ENCODE measurements at regions not wholly inside any gene's neighbourhood (a gene's known extent, or its start where the extent isn't known, plus 50 kb on each side); places are given as distances from the start of the nearest gene placed in this dataset.

DNA sequence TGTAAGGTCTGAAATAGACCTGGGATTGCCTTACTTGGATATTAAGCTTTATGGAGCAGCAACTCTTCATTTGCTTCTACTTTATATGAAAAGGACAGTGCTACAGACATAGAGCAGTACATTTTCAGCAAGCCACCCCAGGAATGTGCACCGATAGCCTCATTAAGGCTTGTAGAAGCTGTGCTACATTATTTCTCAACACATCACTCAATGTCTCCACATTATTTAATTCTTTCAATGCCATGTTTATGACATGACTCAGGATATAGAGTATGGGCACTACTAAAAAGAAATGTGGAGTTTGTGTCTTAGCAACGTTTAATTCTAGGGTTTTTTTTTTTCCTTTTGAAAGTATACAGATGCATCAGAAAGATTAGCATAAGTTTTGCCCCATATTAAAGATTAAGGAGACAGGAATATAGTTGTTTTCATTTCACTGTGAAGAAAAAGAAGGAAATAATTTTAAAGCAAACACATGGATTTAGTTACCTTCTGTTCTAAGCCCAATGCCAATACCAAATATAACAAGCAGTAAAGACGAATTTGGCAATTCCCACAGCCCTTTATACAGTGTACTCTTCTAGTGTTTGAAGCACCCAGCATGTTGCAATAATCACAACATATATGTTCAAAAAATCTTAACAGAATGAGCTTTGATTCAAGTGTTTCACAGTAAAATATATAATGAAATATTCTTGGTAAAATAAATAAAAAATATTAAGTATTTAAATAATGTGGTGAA lies 2140.1 kb upstream of the AGA start:
- H3K27me3 Mint-ChIP-seq: no peaks in the 10 kb centered on the region
- peaks cover 0 to 2% (median 0%) of the 10 kb centered on the region in 3 donors for H3K36me3 Mint-ChIP-seq
- no peak overlapping the region for H3K27ac Mint-ChIP-seq
- CTCF ChIA-PET: no interaction called here
- Histone ChIP-seq H3K36me3 (ENCODE audit: insufficient read depth, low read length) (no peaks in the 10 kb centered on the region), H3K4me1 (ENCODE audit: insufficient read depth, low read length) (no peaks in the 10 kb centered on the region), H3K4me3 (ENCODE audit: low read length) (no peak overlapping the region), H3K9me3 (ENCODE audit: low read length) (no peaks in the 10 kb centered on the region), H3K27me3 (ENCODE audit: insufficient read depth, low read length, poor library complexity, severe bottlenecking) (no peaks in the 10 kb centered on the region), H3K27ac (ENCODE audit: low read depth, low read length) (no peak overlapping the region)
- H3K4me1 Mint-ChIP-seq: no peaks in the 10 kb centered on the region
- POLR2A ChIA-PET: no interaction called here
- H3K9me3 Mint-ChIP-seq: peaks cover 2 to 27% (median 6%) of the 10 kb centered on the region in 5 donors
- no peak overlapping the region for H3K4me3 Mint-ChIP-seq
- no peak for DNase-seq

GRCh38 chr4:179583221-179583620 lies 2141.0 kb upstream of the AGA start:
- Mint-ChIP-seq H3K27me3 (no peaks in the 10 kb centered on the region), H3K9me3 (peaks cover 2 to 24% (median 5%) of the 10 kb centered on the region in 5 donors), H3K4me3 (no peak overlapping the region), H3K36me3 (peaks cover 0 to 2% (median 0%) of the 10 kb centered on the region in 3 donors), H3K27ac (no peak overlapping the region), H3K4me1 (no peaks in the 10 kb centered on the region)
- no peak for DNase-seq
- H3K4me1 ChIP-seq (ENCODE audit: insufficient read depth, low read length): no peaks in the 10 kb centered on the region
- ChIA-PET CTCF (no interaction called here), POLR2A (no interaction called here)
- no peaks in the 10 kb centered on the region for H3K36me3 ChIP-seq (ENCODE audit: insufficient read depth, low read length)
- no peaks in the 10 kb centered on the region for H3K9me3 ChIP-seq (ENCODE audit: low read length)
- H3K27me3 ChIP-seq (ENCODE audit: insufficient read depth, low read length, poor library complexity, severe bottlenecking): no peaks in the 10 kb centered on the region
- H3K4me3 ChIP-seq (ENCODE audit: low read length): no peak overlapping the region
- H3K27ac ChIP-seq (ENCODE audit: low read depth, low read length): no peak overlapping the region

DNA sequence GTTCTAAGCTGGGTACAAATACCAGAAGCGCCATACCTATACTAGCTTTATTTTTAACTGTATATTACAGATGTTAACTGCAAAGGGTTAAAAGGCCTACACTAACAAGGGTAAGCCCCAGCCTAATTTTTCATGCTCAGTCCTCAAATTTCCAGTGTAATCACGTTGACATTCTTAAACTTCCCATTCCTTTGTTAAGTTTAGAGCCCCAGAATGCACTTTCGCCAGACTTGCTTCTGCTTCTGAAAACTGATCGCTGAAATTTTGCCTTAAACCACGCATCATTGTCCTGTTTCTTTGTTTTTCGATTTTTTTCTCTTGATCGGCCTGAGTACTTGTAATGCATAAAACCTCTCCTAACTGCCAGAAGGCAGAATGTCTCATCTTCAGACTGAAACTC lies 2141.9 kb upstream of the AGA start:
- Histone ChIP-seq H3K9me3 (ENCODE audit: low read length) (no peaks in the 10 kb centered on the region), H3K4me1 (ENCODE audit: insufficient read depth, low read length) (no peaks in the 10 kb centered on the region), H3K36me3 (ENCODE audit: insufficient read depth, low read length) (no peaks in the 10 kb centered on the region), H3K27ac (ENCODE audit: low read depth, low read length) (no peak overlapping the region), H3K27me3 (ENCODE audit: insufficient read depth, low read length, poor library complexity, severe bottlenecking) (no peaks in the 10 kb centered on the region), H3K4me3 (ENCODE audit: low read length) (no peak overlapping the region)
- Mint-ChIP-seq H3K27ac (no peak overlapping the region), H3K36me3 (peaks cover 0 to 2% (median 0%) of the 10 kb centered on the region in 3 donors), H3K4me1 (no peaks in the 10 kb centered on the region), H3K4me3 (no peak overlapping the region), H3K9me3 (peaks cover 2 to 19% (median 5%) of the 10 kb centered on the region in 5 donors), H3K27me3 (no peaks in the 10 kb centered on the region)
- ChIA-PET CTCF (no interaction called here), POLR2A (no interaction called here)
- DNase-seq: no peak

DNA sequence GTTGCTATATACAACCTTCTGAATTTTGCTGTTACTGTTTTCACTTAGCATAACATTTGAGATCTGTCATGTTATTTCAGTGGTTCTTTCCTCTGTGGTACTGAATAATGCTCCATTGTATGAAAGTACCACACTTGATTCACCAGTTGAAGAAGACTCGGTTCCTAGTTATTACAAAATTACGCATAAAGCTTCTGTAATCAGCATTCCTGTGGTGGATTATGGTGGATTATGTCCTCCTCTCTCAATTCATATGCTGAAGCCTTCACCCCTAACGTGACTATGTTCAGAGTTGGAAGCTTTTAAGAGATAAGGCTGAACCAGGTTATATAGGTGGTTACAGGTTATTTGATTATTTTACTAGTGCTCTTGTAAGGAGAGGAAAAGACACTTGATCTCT lies 2143.5 kb upstream of the AGA start:
- Histone ChIP-seq H3K4me3 (ENCODE audit: low read length) (no peak overlapping the region), H3K9me3 (ENCODE audit: low read length) (no peaks in the 10 kb centered on the region), H3K27ac (ENCODE audit: low read depth, low read length) (no peak overlapping the region), H3K36me3 (ENCODE audit: insufficient read depth, low read length) (no peaks in the 10 kb centered on the region), H3K4me1 (ENCODE audit: insufficient read depth, low read length) (no peaks in the 10 kb centered on the region), H3K27me3 (ENCODE audit: insufficient read depth, low read length, poor library complexity, severe bottlenecking) (no peaks in the 10 kb centered on the region)
- Mint-ChIP-seq H3K27me3 (no peaks in the 10 kb centered on the region), H3K9me3 (peaks cover 2 to 12% (median 4%) of the 10 kb centered on the region in 5 donors), H3K27ac (no peak overlapping the region), H3K4me3 (no peak overlapping the region), H3K4me1 (no peaks in the 10 kb centered on the region), H3K36me3 (no peaks in the 10 kb centered on the region)
- CTCF ChIA-PET: no interaction called here
- no peak for DNase-seq
- POLR2A ChIA-PET: no interaction called here

GRCh38 chr4:179586460-179586859 lies 2144.2 kb upstream of the AGA start:
- DNase-seq: no peak
- Histone ChIP-seq H3K27me3 (ENCODE audit: insufficient read depth, low read length, poor library complexity, severe bottlenecking) (no peaks in the 10 kb centered on the region), H3K27ac (ENCODE audit: low read depth, low read length) (no peak overlapping the region), H3K4me1 (ENCODE audit: insufficient read depth, low read length) (no peaks in the 10 kb centered on the region), H3K9me3 (ENCODE audit: low read length) (no peaks in the 10 kb centered on the region), H3K36me3 (ENCODE audit: insufficient read depth, low read length) (no peaks in the 10 kb centered on the region), H3K4me3 (ENCODE audit: low read length) (no peak overlapping the region)
- Mint-ChIP-seq H3K9me3 (peaks cover 2 to 14% (median 3%) of the 10 kb centered on the region in 5 donors), H3K36me3 (no peaks in the 10 kb centered on the region), H3K27ac (no peak overlapping the region), H3K4me1 (no peaks in the 10 kb centered on the region), H3K27me3 (no peaks in the 10 kb centered on the region), H3K4me3 (no peak overlapping the region)
- ChIA-PET POLR2A (no interaction called here), CTCF (no interaction called here)

- H3K4me3 ChIP-seq (ENCODE audit: low read length): no peak overlapping the region
- Mint-ChIP-seq H3K4me3 (no peak overlapping the region), H3K36me3 (no peaks in the 10 kb centered on the region), H3K27me3 (no peaks in the 10 kb centered on the region), H3K27ac (no peak overlapping the region), H3K9me3 (peaks cover 0 to 21% (median 4%) of the 10 kb centered on the region in 5 donors), H3K4me1 (no peaks in the 10 kb centered on the region)
- no peaks in the 10 kb centered on the region for H3K36me3 ChIP-seq (ENCODE audit: insufficient read depth, low read length)
- POLR2A ChIA-PET: no interaction called here
- H3K27ac ChIP-seq (ENCODE audit: low read depth, low read length): no peak overlapping the region
- no peak for DNase-seq
- H3K4me1 ChIP-seq (ENCODE audit: insufficient read depth, low read length): no peaks in the 10 kb centered on the region
- CTCF ChIA-PET: no interaction called here
- no peaks in the 10 kb centered on the region for H3K9me3 ChIP-seq (ENCODE audit: low read length)
- no peaks in the 10 kb centered on the region for H3K27me3 ChIP-seq (ENCODE audit: insufficient read depth, low read length, poor library complexity, severe bottlenecking)
Observed at GRCh38 chr4:179595671-179596410, 2153.6 kb upstream of the AGA start.

DNA sequence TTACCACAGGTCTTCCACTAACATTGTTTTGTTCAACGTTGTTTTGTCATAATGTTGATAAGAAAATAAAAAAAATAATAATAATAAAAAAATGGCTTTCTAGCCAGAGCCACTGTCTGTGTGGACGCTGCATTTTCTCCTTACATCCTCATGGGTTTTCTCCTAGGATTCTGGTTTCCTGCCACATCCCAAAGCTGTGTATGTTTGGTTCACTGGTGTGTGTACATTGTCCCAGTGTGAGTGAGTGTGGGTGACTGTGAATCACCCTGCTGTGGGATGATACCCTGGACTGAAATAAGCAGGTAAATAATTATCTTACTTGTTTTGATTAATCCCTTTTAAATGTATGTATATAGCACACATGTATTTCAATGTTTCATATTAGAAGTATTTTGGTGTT lies 2154.4 kb upstream of the AGA start:
- Histone ChIP-seq H3K36me3 (ENCODE audit: insufficient read depth, low read length) (no peaks in the 10 kb centered on the region), H3K27ac (ENCODE audit: low read depth, low read length) (no peak overlapping the region), H3K4me1 (ENCODE audit: insufficient read depth, low read length) (no peaks in the 10 kb centered on the region), H3K27me3 (ENCODE audit: insufficient read depth, low read length, poor library complexity, severe bottlenecking) (no peaks in the 10 kb centered on the region), H3K9me3 (ENCODE audit: low read length) (no peaks in the 10 kb centered on the region), H3K4me3 (ENCODE audit: low read length) (no peak overlapping the region)
- Mint-ChIP-seq H3K4me3 (no peak overlapping the region), H3K27ac (no peak overlapping the region), H3K27me3 (no peaks in the 10 kb centered on the region), H3K4me1 (no peaks in the 10 kb centered on the region), H3K9me3 (peaks cover 0 to 22% (median 4%) of the 10 kb centered on the region in 5 donors), H3K36me3 (no peaks in the 10 kb centered on the region)
- no peak for DNase-seq
- CTCF ChIA-PET: no interaction called here
- POLR2A ChIA-PET: no interaction called here

DNA sequence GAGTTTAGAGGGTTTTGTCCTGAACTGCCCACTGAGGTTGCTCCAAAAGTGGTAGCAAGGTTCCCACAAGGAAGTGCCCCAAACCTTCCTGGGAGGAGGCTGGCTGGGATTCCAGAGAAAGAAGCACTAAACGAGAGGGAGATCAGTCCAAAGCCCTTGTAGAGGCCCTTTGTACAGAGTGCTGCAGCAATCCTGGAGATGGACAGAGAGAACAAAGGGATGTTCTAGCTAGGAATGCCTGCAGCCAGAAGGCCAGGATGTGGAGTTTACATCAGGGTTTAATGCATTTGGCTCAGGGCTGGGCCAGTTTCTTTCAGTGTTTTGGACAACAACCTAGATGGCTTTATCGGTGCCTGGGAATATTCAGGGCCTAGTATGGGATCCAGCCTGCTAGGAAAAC lies 2155.1 kb upstream of the AGA start:
- Mint-ChIP-seq H3K27me3 (no peaks in the 10 kb centered on the region), H3K27ac (no peak overlapping the region), H3K4me1 (no peaks in the 10 kb centered on the region), H3K4me3 (no peak overlapping the region), H3K9me3 (peaks cover 0 to 20% (median 4%) of the 10 kb centered on the region in 5 donors), H3K36me3 (no peaks in the 10 kb centered on the region)
- no peak overlapping the region for H3K27ac ChIP-seq (ENCODE audit: low read depth, low read length)
- H3K27me3 ChIP-seq (ENCODE audit: insufficient read depth, low read length, poor library complexity, severe bottlenecking): no peaks in the 10 kb centered on the region
- no peaks in the 10 kb centered on the region for H3K9me3 ChIP-seq (ENCODE audit: low read length)
- no peaks in the 10 kb centered on the region for H3K36me3 ChIP-seq (ENCODE audit: insufficient read depth, low read length)
- no peaks in the 10 kb centered on the region for H3K4me1 ChIP-seq (ENCODE audit: insufficient read depth, low read length)
- CTCF ChIA-PET: no interaction called here
- DNase-seq: no peak
- POLR2A ChIA-PET: no interaction called here
- H3K4me3 ChIP-seq (ENCODE audit: low read length): no peak overlapping the region
